ENCODE measurements at regions not wholly inside any gene's neighbourhood (a gene's known extent, or its start where the extent isn't known, plus 50 kb on each side); places are given as distances from the start of the nearest gene placed in this dataset.
A peak's percentile ranks its signal among the peaks of the same experiment; 100 is the strongest.

DNA sequence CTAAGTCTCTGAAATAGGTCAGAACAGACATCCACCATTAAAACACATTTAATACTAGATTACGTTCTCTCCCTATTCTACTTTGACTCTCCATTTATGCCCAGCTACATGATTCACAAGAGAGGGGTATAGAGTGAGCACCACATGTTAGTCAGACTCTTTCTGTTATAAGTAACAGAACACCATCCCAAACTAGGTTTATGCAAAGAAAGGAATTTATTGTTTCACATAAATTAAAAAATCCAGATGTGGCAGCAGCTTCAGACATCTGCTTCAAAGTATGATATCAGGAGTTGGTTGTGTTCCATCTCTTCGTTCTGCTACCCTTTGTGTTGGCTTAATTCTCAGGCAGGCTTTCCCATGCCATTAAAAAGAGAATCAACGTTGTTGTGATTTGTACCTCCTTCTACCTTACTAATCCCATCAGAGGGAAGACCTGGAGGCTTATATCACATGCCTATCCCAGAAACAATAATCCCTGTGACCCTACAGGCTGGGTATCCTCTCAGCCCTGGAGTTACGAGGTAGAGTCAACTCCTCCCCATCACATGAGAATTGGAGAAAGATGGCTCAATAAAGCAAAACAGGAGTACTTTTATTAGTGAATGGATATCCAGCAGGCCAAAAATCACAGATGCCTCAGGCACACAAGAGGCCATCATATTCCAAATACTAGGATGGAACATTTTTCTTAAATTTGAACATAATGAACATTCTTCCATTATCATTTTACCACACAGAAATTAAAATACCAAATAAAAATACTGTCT is 163.2 kb downstream of the SLC7A11 start:
- no peak for DNase-seq

- DNase-seq = no peak
Observed at GRCh38 chr4:138078253-138078652, 163.9 kb downstream of the SLC7A11 start.

DNA sequence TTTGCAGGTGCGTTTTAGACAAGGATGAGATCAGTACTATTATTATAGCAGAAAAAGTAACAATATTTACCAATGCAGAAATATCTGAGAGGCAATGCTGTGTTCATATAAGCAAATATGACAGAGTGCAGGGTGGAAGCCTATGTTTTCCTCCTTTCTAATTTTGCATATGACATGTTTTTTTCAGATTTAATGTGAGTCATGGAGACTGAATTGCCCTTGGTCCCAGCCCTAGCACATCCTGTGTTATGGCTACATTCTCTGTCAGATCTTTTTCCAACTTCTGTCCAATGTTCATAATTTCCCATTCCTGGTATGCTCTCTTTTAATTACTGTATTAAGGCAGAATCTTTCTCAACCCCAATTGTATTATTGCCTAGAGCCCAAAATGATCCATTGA is 165.6 kb downstream of the SLC7A11 start:
- DNase-seq = no peak

- no peak for DNase-seq
Observed at GRCh38 chr4:138070816-138071215, 171.3 kb downstream of the SLC7A11 start.

GRCh38 chr4:138063581-138063980 is 178.6 kb downstream of the SLC7A11 start:
- DNase-seq = no peak

- DNase-seq = no peak
Observed at GRCh38 chr4:138062929-138063328, 179.2 kb downstream of the SLC7A11 start.

DNA sequence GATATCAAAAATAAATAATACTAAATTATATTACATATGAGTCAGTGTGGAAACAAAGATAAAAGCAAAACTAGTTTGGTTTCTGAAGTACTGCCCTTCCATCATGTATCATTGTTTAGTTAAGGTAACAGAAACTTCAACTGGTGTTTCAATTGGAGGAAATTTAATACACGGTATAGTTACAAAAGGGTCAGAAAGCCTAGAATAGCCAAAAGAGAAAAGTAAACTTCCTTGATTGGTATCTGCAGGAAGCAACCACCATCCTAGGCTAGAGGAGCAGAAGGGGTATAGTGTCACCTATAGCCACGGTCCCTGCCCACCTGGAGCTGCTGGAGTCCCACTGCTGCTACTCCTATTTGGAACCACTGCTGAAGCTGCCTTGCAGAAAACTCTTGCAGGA is 185.6 kb downstream of the SLC7A11 start:
- DNase-seq = no peak

DNA sequence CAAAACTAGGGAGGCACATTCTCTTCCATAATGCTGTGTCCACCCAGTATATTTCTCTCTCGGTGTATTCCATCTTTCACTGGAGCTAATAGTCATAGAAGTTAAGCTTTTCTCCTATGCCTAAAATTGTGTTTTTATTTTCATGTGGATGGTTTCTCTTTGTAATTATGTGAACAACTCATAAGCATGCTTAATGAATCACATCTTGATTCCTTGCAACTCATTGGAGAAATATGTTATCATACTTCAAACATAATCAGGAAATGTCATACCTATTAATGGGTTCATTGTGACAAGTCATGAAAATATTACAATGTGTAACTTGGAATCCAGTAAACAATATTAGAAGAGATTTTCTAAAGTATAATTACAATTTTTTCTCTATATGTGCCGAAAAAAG is 186.3 kb downstream of the SLC7A11 start:
- no peak for DNase-seq

DNA sequence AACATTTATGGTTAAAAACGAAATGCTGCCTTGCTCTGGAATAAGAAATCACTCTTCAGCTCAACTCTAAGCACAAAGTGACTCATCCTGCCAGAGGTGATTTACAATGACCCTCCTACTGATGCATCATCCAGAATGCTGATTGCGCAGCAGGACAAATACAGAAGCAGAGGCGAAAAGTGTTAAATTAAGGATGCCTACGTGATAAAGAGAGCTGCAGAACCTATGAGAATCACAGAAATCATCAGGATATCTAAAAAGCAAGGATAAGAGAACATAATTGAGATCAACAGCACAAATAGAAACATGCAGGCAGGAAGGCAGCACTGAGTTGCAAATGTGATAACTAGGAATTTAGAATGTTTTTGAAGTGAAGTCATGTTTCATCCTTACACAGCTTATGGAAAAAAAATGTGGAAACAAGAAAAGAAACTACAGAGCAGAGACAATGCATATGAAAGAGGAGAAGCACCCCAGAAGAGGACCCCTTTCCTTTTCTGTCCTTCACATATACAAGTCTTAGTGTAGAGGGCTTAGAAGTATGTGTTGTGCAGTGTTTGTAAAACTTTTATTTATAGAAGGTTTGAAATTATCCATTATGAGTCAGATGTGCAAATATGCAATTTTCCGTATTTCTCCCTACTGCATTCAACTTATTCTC is 188.4 kb downstream of the SLC7A11 start:
- no peak for DNase-seq

- DNase-seq = no peak
Observed at GRCh38 chr4:138052806-138053632, 189.1 kb downstream of the SLC7A11 start.

GRCh38 chr4:138051157-138051556 is 191.0 kb downstream of the SLC7A11 start:
- no peak for DNase-seq

GRCh38 chr4:138050601-138051000 is 191.5 kb downstream of the SLC7A11 start:
- DNase-seq = no peak

- no peak for DNase-seq
Observed at GRCh38 chr4:138049355-138049754, 192.8 kb downstream of the SLC7A11 start.

GRCh38 chr4:138047290-138047689 is 194.9 kb downstream of the SLC7A11 start:
- no peak for DNase-seq

DNA sequence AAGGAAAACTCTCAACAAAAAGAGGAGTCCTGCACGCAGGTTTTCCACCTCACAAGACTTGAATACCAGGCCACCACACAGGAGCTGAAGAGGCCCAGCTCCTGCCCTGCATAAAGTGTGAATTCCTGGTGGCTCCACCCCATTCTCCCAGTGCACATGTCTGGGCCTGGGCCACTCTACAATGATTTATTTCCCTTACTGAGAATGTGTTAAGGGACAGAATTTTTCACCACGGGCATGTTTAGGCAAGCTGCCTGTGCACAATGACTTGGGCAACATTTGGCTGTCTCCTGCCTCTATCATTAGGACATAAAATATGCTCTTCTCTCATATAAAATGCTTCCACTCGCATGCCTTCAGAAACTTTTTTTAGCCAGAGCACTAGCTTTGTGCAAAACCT is 197.1 kb downstream of the SLC7A11 start:
- DNase-seq = no peak

DNA sequence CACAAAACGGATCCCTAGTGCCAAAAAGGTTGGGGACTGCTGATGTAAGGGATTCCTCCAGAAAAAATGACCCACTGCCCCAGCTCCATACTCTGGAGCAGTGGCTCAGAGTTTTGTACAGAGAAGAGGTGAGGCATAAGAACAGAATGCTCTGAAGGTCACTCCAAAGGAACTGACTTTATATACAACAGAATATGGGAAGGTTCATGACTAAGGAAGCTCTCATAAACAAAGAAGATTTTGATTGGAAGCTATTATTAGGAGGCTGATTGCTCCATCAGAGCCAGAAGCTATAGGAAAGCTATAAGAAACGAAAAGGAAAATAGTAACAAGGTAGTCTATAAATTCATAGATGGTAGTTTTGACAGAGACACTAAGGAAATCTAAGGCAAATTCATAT is 203.1 kb downstream of the SLC7A11 start:
- no peak for DNase-seq

- DNase-seq = no peak
Observed at GRCh38 chr4:138037696-138038095, 204.5 kb downstream of the SLC7A11 start.

DNA sequence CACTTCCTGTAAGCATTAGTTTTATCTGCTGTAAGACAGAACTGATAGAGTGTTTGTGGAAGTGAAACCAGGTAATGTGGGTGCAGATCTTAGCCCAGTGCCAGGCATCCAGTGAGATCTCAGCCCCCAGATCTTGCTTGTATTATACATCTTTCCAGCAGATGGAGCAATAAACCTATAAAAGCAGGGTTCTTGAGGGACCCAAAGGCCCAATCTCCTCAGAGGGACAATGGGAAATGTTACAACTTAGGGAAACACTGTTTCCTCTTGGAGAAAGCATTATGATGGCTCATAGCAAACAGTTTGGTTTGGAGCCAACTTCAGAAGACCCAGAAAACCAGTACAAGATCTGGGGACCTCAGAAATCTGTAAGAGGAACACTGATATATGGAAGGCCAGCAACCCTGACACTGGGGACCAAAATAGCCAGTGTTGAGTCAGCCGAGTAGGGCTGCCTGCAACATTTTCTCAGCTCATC is 206.3 kb downstream of the SLC7A11 start:
- peak; percentile 63 to 76 for DNase-seq

DNA sequence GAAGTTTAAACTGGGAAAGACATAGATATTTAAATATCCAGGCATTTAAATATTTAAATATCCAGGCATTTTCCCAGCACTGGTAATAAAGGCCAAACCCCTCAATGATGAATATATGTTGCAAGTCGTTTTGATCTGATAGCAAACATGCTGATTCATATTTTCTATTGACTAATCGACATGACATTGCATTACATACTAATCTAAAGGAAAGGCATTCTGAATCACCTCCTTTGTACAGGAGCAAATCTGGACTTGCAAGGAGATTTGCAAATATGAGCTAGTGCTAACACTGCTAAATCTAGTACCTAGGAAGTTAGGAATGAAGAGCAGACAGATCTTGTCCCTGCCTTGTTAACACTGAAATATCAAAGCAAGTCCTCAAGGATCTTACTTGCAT is 207.3 kb downstream of the SLC7A11 start:
- no peak for DNase-seq

GRCh38 chr4:138032222-138032621 is 209.9 kb downstream of the SLC7A11 start:
- no peak for DNase-seq

- DNase-seq = no peak
Observed at GRCh38 chr4:138030375-138030774, 211.8 kb downstream of the SLC7A11 start.

GRCh38 chr4:138028923-138029322 is 213.2 kb downstream of the SLC7A11 start:
- no peak for DNase-seq

DNA sequence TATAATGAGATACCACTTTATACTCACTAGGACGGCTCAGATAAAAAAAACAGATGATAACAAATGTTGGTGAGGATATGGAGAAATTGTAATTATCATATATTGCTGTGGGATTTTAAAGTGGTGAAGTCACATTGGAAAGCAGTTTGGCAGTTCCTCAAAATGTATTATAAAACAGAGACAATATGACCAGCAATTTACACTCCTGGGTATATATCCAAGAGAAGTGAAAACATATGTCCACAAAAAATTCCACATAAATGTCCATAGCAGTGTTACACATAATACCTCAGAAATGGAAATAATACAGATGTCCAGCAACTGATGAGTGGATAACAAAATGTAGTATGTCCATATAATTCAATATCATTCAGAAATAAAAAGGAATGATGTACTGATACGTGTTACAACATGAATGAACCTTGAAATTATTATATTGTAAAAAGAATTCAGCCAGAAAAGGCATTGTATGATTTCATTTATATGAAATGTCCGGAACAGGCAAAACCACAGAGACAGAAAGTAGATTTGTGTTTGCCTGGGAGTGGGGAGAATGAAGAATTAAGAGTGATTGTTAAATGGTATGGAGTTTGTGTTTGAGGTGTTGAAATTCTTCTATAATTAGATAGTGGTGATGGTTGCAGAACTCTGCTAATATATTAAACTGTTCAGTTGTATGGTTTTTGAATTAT is 220.9 kb downstream of the SLC7A11 start:
- no peak for DNase-seq
